HG03558 (cell line): ENCODE measurements at regions not wholly inside any gene's neighbourhood (a gene's known extent, or its start where the extent isn't known, plus 50 kb on each side); places are given as distances from the start of the nearest gene placed in this dataset.

ENCODE experiments used
- ATAC-seq: cut with Tn5 transposase; IDR thresholded peaks from one replicate; pipeline ENCODE4 v1.9.1; 2021; ENCODE audit warnings: moderate number of reproducible peaks; ENCODE audit not compliant: unreplicated experiment; ENCODE audit errors: extremely low read depth

- no peak for ATAC-seq
Observed at GRCh38 chr2:5946225-5947115, 254.3 kb downstream of the SOX11 start.

DNA sequence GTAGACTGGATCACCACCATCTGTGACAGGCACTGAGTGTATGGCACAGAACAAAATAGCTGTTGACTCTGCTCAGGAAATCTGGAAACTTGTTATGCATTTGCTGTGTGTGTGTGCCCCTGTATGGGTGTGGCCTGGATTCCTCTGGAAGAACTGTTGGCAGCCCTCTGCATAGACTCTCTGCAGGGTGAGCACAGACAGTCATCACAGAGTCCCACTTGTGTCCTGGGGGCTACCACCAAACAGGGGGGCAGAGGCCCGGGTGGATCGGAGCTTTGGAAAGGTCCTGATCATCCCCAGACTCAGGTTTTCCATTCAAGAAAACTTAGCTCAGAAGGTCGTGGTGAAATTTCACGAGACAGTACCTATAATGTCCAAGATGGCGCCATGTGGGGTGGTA is 258.6 kb downstream of the SOX11 start:
- no peak for ATAC-seq

GRCh38 chr2:5951471-5951870 is 259.3 kb downstream of the SOX11 start:
- no peak for ATAC-seq

DNA sequence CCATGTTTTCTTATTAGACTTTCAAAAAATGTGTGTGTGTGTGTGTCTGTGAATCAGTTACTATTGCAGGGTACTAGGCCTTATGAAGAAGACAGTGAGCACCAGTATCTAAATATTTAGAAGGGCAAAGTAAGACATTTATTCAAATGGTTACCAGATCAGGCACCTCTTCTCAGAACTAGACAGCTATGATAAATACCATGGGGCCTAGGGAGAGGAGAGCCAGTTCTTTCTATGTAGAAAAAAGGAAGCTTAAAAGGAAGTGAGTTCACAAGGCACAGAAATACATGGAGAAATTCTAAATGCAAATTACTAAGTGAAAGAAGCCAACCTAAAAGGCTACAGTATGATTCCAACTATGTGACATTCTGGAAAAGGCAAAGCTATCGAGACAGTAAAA is 261.3 kb downstream of the SOX11 start:
- ATAC-seq = no peak

DNA sequence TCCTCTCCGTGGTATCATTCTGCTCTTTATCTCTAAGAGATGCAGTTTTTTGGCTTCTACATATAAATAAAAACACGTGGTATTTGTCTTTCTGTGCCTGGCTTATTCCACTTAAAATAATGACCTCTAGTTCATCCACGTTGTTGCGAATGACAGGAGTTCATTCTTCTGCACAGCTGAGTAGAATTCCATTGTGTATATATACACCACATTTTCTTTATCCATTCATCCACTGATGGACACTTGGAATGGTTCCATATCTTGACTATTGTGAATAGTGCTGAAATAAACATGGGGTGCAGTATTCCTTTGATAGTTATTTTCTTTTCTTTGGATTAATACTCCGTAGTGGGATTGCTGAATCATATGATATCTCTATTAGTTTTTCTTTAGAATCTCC is 262.3 kb downstream of the SOX11 start:
- no peak for ATAC-seq

- no peak for ATAC-seq
Observed at GRCh38 chr2:5955921-5956320, 263.7 kb downstream of the SOX11 start.

DNA sequence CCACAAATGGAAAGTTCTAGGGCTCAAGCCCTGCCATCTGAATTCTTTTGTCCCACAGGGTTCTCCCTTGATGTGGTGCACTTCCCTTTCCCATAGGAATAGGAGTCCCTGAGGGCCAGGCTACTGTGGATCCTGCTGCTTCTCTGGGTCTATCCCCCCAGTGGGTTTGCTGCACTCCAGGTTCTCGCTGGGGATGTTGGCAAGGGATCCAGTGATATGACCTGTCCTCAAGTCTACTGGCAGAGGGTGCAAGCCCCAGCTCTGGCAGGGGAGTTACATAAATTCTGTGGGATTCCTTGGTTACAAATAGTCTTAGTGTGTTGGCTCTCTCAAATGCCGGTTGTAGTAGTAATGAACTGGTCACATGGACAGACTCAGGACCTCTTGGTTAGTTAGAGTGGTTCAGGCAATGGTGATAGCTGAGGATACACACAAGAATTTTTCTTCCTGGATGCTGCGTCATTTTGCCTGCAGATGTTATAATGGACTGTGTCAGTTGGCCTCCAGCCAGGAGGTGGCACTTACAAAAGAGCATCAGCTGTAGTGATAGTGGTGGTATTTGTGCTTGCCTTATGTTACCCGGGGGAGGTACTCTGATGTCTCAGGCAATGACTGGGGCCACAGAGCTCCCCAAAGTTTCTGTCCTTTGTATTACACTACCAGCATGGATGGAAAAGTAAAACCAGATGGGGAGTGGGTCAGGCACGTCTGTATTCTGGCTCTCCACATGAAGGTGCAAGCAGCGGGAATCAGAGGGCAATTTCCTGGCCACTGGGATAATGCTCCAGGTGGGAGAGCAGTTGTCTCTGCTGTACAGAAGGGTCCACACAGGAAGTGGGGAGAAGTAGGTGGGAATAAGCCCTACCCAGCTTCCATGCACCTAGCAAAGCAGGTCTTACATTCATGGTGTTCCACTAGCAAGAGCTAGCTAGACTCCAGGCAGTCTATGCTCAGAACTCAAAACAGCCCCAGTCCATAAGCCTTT is 267.9 kb downstream of the SOX11 start:
- ATAC-seq = no peak

GRCh38 chr2:5967506-5967905 is 275.3 kb downstream of the SOX11 start:
- no peak for ATAC-seq

DNA sequence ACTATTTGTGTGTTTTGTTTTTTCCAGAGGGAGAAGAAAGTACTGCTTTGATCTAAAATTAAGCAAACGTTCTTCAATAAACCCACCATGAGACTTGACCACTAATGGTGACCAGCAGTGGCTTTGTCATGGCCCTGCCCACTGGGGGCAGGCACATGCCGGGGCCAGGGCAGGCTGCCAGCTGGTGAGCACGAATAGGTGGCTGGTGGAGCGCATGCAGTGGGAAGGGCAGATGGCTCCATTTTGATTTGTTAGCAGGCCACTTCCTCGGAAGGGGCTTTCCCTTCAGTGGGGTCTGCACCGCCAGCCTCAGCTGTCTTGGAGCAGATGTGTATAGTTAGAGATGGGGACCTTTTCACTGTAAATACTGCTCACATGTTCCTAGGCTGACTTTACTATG is 277.1 kb downstream of the SOX11 start:
- ATAC-seq = no peak

DNA sequence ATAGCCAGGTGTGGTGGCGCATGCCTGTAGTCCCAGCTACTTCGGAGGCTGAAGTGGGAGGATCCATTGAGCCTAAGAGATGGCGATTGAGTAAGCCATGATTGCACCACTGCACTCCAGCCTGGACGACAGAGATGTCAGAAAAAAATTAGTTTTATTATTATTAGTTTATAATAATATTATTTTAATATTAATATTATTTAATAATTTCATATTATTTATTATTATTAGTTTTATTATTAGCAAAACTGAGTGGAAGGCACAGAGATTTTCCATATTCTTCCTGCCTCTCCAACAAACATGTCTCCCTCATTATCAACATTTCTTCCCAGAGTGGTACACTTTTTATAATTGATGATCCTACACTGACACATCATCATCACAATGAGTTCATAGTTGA is 278.2 kb downstream of the SOX11 start:
- no peak for ATAC-seq

DNA sequence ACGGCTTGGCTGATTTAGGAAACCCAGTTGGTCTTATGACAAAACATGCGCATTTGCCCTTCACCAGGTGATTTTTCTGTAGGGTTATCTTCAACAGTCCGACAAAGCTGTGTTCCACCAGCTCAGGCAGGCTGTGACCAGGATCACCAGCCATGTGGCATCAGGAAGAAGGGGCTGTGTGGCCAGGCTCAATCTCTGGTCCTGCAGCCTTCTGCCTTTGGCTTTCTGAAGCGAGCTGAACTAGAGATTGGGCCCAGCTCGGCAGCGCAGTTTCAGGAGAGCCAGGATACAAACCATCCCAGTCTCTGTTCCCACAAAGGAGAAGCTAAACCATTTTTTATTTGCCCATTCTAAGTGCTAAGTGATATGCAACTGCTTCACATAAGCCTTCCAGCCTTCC is 282.3 kb downstream of the SOX11 start:
- ATAC-seq = no peak

DNA sequence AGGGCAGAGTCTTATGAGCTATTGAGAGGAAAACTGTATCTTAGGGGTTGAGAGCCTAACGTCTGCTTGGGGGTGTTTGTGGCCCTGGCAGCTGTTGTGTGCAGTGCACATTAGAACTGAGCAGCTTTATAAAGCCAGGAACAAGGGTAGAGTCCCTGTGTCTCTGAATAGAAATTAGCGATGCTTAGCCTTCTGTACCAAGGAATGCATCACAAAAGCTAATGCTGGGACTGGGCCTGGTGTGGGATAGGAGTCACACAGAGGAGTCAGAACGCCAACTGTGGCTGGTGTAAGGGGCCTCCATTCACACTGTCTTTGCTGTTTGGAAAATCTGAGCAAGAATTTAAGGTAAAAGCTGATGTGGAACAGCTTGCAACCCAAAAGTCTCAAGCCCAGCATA is 283.2 kb downstream of the SOX11 start:
- no peak for ATAC-seq

- no peak for ATAC-seq
Observed at GRCh38 chr2:5976531-5977065, 284.4 kb downstream of the SOX11 start.

- ATAC-seq = no peak
Observed at GRCh38 chr2:5977477-5977876, 285.3 kb downstream of the SOX11 start.

- no peak for ATAC-seq
Observed at GRCh38 chr2:5978131-5978751, 286.1 kb downstream of the SOX11 start.

- ATAC-seq = no peak
Observed at GRCh38 chr2:5980450-5981190, 288.4 kb downstream of the SOX11 start.

GRCh38 chr2:5982193-5982902 is 290.2 kb downstream of the SOX11 start:
- no peak for ATAC-seq

- no peak for ATAC-seq
Observed at GRCh38 chr2:5982903-5983265, 290.7 kb downstream of the SOX11 start.
